OCI-LY3 (cell line): ENCODE measurements at regions not wholly inside any gene's neighbourhood (a gene's known extent, or its start where the extent isn't known, plus 50 kb on each side); places are given as distances from the start of the nearest gene placed in this dataset.

Source experiments
- CTCF ChIP-seq: fragments of 200-600, 300-600 bp; sonication (generic); IDR thresholded peaks from 2 replicates; pipeline ENCODE4 v1.5.1; 2014; ENCODE audit warnings: antibody characterized with exemption, low read length, low read depth
- EZH2phosphoT487 ChIP-seq: fragments of 200-600 bp; shearing (Covaris generic); IDR thresholded peaks from 2 replicates; pipeline ENCODE4 v1.6.1; 2018; ENCODE audit warnings: antibody characterized with exemption, mixed run types, low read depth

GRCh38 chr6:137970368-137970767 lies 103.3 kb downstream of the TNFAIP3 start:
- TF ChIP-seq CTCF = no peak
- no peak for TF ChIP-seq EZH2phosphoT487
